ENCODE measurements at regions not wholly inside any gene's neighbourhood (a gene's known extent, or its start where the extent isn't known, plus 50 kb on each side); places are given as distances from the start of the nearest gene placed in this dataset.

- 78% methylated on average over 5 of the region's 5 CpGs for WGBS (ENCODE audit: insufficient coverage)
- no peak overlapping the region for H3K27ac Mint-ChIP-seq
Observed at GRCh38 chr2:240202586-240202985, 62.1 kb upstream of the OTOS start.

GRCh38 chr2:240203031-240203787, 62.8 kb upstream of the OTOS start:
- TF ChIP-seq CTCF (IDR thresholded peaks at IDR 0.05) = no peak
- Mint-ChIP-seq H3K4me3 (no peak overlapping the region), H3K36me3 (no peaks in the 10 kb centered on the region), H3K27me3 (ENCODE audit: low read depth in 2 of 2) (peaks cover 5 to 16% of the 10 kb centered on the region in 2 donors), H3K4me1 (peaks cover 20 to 21% of the 10 kb centered on the region in 2 donors), H3K27ac (no peak overlapping the region), H3K9me3 (no peaks in the 10 kb centered on the region)
- intact Hi-C loops (cut with micrococcal nuclease) = no loop called here
- WGBS (ENCODE audit: insufficient coverage) = 83% methylated on average over 13 of the region's 13 CpGs
- DNase-seq (no peak), ATAC-seq (no peak)
- no peaks in the 10 kb centered on the region for H3K36me3 ChIP-seq (ENCODE audit: control insufficient read depth, insufficient read depth, low read length)
- no peak overlapping the region for H3K4me3 ChIP-seq (ENCODE audit: low read length)
- peaks cover 16% of the 10 kb centered on the region for H3K4me1 ChIP-seq (ENCODE audit: control insufficient read depth, insufficient read depth, low read length)
- H3K9me3 ChIP-seq (ENCODE audit: control insufficient read depth, insufficient read depth, low read length) = no peaks in the 10 kb centered on the region
- H3K27me3 ChIP-seq (ENCODE audit: control insufficient read depth, insufficient read depth, low read length) = peaks cover 2% of the 10 kb centered on the region
- H3K27ac ChIP-seq (ENCODE audit: low read length) = no peak overlapping the region

More at GRCh38 chr2:240202586-240202985, 62.1 kb upstream of the OTOS start:
- no peaks in the 10 kb centered on the region for H3K36me3 Mint-ChIP-seq
- H3K9me3 Mint-ChIP-seq = no peaks in the 10 kb centered on the region
- Histone ChIP-seq H3K9me3 (ENCODE audit: control insufficient read depth, insufficient read depth, low read length) (no peaks in the 10 kb centered on the region), H3K27ac (ENCODE audit: low read length) (no peak overlapping the region), H3K4me3 (ENCODE audit: low read length) (no peak overlapping the region), H3K27me3 (ENCODE audit: control insufficient read depth, insufficient read depth, low read length) (peaks cover 2% of the 10 kb centered on the region), H3K4me1 (ENCODE audit: control insufficient read depth, insufficient read depth, low read length) (peaks cover 16% of the 10 kb centered on the region), H3K36me3 (ENCODE audit: control insufficient read depth, insufficient read depth, low read length) (no peaks in the 10 kb centered on the region)
- intact Hi-C loops (cut with micrococcal nuclease) = no loop called here
- DNase-seq (no peak), ATAC-seq (no peak)
- H3K27me3 Mint-ChIP-seq (ENCODE audit: low read depth in 2 of 2) = peaks cover 5 to 16% of the 10 kb centered on the region in 2 donors
- no peak overlapping the region for H3K4me3 Mint-ChIP-seq
- no peak for TF ChIP-seq CTCF (IDR thresholded peaks at IDR 0.05)
- peaks cover 20 to 21% of the 10 kb centered on the region in 2 donors for H3K4me1 Mint-ChIP-seq

GRCh38 chr2:240203788-240204270, 63.4 kb upstream of the OTOS start:
- Histone ChIP-seq H3K9me3 (ENCODE audit: control insufficient read depth, insufficient read depth, low read length) (no peaks in the 10 kb centered on the region), H3K27me3 (ENCODE audit: control insufficient read depth, insufficient read depth, low read length) (peaks cover 2% of the 10 kb centered on the region), H3K4me1 (ENCODE audit: control insufficient read depth, insufficient read depth, low read length) (peaks cover 16% of the 10 kb centered on the region), H3K4me3 (ENCODE audit: low read length) (no peak overlapping the region), H3K27ac (ENCODE audit: low read length) (no peak overlapping the region), H3K36me3 (ENCODE audit: control insufficient read depth, insufficient read depth, low read length) (no peaks in the 10 kb centered on the region)
- intact Hi-C loops (cut with micrococcal nuclease) = no loop called here
- ATAC-seq (no peak), DNase-seq (no peak)
- H3K27me3 Mint-ChIP-seq (ENCODE audit: low read depth in 2 of 2) = peaks cover 5 to 16% of the 10 kb centered on the region in 2 donors
- H3K36me3 Mint-ChIP-seq = no peaks in the 10 kb centered on the region
- no peak for TF ChIP-seq CTCF (IDR thresholded peaks at IDR 0.05)
- H3K4me3 Mint-ChIP-seq = no peak overlapping the region
- WGBS (ENCODE audit: insufficient coverage) = 82% methylated on average over 11 of the region's 11 CpGs
- H3K27ac Mint-ChIP-seq = no peak overlapping the region
- H3K9me3 Mint-ChIP-seq = no peaks in the 10 kb centered on the region
- H3K4me1 Mint-ChIP-seq = peaks cover 20 to 21% of the 10 kb centered on the region in 2 donors
